ENCODE measurements at regions not wholly inside any gene's neighbourhood (a gene's known extent, or its start where the extent isn't known, plus 50 kb on each side); places are given as distances from the start of the nearest gene placed in this dataset.
"Not testable (repeated sequence)": the region's sequence is repeated elsewhere in the genome, so short reads cannot be mapped to it uniquely, and the experiment has no call there.

GRCh38 chr10:131569851-131570715 lies 258.6 kb upstream of the TCERG1L start:
- no peak for DNase-seq

- no peak for DNase-seq
Observed at GRCh38 chr10:131570716-131571307, 259.3 kb upstream of the TCERG1L start.

- no peak for DNase-seq
Observed at GRCh38 chr10:131571346-131571745, 259.8 kb upstream of the TCERG1L start.

GRCh38 chr10:131571865-131572264 lies 260.3 kb upstream of the TCERG1L start:
- no peak for DNase-seq

GRCh38 chr10:131573256-131573655 lies 261.7 kb upstream of the TCERG1L start:
- DNase-seq, result no peak

GRCh38 chr10:131573707-131574106 lies 262.2 kb upstream of the TCERG1L start:
- DNase-seq, result no peak

GRCh38 chr10:131574363-131574706 lies 262.8 kb upstream of the TCERG1L start:
- DNase-seq, result no peak

GRCh38 chr10:131574707-131575430 lies 263.3 kb upstream of the TCERG1L start:
- no peak for DNase-seq

- DNase-seq, result no peak
Observed at GRCh38 chr10:131575877-131576276, 264.4 kb upstream of the TCERG1L start.

- DNase-seq, result no peak
Observed at GRCh38 chr10:131576341-131577177, 265.0 kb upstream of the TCERG1L start.

- no peak for DNase-seq
Observed at GRCh38 chr10:131577178-131577555, 265.6 kb upstream of the TCERG1L start.

GRCh38 chr10:131577786-131578471 lies 266.4 kb upstream of the TCERG1L start:
- DNase-seq, result no peak

- DNase-seq, result no peak
Observed at GRCh38 chr10:131578472-131578970, 267.0 kb upstream of the TCERG1L start.

- DNase-seq, result no peak
Observed at GRCh38 chr10:131579251-131580071, 267.9 kb upstream of the TCERG1L start.

- DNase-seq, result no peak
Observed at GRCh38 chr10:131580076-131580652, 268.6 kb upstream of the TCERG1L start.

GRCh38 chr10:131580674-131581073 lies 269.2 kb upstream of the TCERG1L start:
- DNase-seq, result no peak

GRCh38 chr10:131581547-131581946 lies 270.0 kb upstream of the TCERG1L start:
- DNase-seq, result not testable (repeated sequence)

GRCh38 chr10:131584287-131584686 lies 272.8 kb upstream of the TCERG1L start:
- no peak for DNase-seq

- no peak for DNase-seq
Observed at GRCh38 chr10:131585761-131586160, 274.2 kb upstream of the TCERG1L start.

GRCh38 chr10:131586958-131587357 lies 275.4 kb upstream of the TCERG1L start:
- no peak for DNase-seq

Data from stimulated activated CD4-positive, alpha-beta T cell treated with anti-CD3 and anti-CD28 coated beads, Interleukin-4, amount 100 ng/mL, for 1 hour (primary cell).